ENCODE measurements at regions not wholly inside any gene's neighbourhood (a gene's known extent, or its start where the extent isn't known, plus 50 kb on each side); places are given as distances from the start of the nearest gene placed in this dataset.

DNA sequence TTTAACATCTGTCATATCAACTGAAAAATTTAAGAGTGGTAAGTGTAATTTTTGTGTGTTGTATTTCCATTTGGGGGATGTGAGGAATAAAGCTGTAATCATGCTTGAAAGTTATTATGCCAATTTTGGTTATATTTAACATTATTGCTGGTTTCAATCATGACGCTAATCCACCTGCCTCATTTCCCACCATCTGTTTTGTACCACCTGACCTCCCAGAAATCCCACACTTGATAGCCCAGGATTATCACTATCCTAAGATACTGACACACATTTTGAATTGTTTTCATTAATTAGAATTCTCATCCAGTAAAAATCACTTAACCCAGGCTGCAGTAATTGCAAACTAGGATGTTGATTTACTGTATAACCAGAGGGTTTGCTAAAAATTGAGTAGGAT lies 1119.8 kb downstream of the AACS start:
- in situ Hi-C loops (cut with MboI) (no loop called here), intact Hi-C loops (cut with micrococcal nuclease; ENCODE audit: unreplicated experiment) (no loop called here)
- H2AFZ ChIP-seq (ENCODE audit: control insufficient read depth, low read depth, low read length), result no peak overlapping the region
- BruUV-seq (replicated peaks), result no TSS peak
- SMC1A ChIA-PET (ENCODE audit: uncharacterized antibody, unreplicated experiment), result no interaction called here
- no peak for TF ChIP-seq ESRRA (IDR thresholded peaks at IDR 0.05; ENCODE audit: low read length)
- no peak for TF ChIP-seq IKZF2 (IDR thresholded peaks at IDR 0.05)
- TF ChIP-seq, protein P1, sequence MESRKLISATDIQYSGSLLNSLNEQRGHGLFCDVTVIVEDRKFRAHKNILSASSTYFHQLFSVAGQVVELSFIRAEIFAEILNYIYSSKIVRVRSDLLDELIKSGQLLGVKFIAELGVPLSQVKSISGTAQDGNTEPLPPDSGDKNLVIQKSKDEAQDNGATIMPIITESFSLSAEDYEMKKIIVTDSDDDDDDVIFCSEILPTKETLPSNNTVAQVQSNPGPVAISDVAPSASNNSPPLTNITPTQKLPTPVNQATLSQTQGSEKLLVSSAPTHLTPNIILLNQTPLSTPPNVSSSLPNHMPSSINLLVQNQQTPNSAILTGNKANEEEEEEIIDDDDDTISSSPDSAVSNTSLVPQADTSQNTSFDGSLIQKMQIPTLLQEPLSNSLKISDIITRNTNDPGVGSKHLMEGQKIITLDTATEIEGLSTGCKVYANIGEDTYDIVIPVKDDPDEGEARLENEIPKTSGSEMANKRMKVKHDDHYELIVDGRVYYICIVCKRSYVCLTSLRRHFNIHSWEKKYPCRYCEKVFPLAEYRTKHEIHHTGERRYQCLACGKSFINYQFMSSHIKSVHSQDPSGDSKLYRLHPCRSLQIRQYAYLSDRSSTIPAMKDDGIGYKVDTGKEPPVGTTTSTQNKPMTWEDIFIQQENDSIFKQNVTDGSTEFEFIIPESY (IDR thresholded peaks at IDR 0.05), result no peak
- TF ChIP-seq FOXK2 (IDR thresholded peaks at IDR 0.05), result no peak
- TF ChIP-seq, protein P2, sequence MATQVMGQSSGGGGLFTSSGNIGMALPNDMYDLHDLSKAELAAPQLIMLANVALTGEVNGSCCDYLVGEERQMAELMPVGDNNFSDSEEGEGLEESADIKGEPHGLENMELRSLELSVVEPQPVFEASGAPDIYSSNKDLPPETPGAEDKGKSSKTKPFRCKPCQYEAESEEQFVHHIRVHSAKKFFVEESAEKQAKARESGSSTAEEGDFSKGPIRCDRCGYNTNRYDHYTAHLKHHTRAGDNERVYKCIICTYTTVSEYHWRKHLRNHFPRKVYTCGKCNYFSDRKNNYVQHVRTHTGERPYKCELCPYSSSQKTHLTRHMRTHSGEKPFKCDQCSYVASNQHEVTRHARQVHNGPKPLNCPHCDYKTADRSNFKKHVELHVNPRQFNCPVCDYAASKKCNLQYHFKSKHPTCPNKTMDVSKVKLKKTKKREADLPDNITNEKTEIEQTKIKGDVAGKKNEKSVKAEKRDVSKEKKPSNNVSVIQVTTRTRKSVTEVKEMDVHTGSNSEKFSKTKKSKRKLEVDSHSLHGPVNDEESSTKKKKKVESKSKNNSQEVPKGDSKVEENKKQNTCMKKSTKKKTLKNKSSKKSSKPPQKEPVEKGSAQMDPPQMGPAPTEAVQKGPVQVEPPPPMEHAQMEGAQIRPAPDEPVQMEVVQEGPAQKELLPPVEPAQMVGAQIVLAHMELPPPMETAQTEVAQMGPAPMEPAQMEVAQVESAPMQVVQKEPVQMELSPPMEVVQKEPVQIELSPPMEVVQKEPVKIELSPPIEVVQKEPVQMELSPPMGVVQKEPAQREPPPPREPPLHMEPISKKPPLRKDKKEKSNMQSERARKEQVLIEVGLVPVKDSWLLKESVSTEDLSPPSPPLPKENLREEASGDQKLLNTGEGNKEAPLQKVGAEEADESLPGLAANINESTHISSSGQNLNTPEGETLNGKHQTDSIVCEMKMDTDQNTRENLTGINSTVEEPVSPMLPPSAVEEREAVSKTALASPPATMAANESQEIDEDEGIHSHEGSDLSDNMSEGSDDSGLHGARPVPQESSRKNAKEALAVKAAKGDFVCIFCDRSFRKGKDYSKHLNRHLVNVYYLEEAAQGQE (IDR thresholded peaks at IDR 0.05; ENCODE audit: low read depth, low read length), result no peak
- RAD21 ChIA-PET (ENCODE audit: unreplicated experiment), result no interaction called here
- H3K4me2 ChIP-seq (ENCODE audit: control insufficient read depth, insufficient read depth), result no peak overlapping the region
- H3K4me3 ChIP-seq, result no peak overlapping the region
- H3K9me3 ChIP-seq (replicated peaks; ENCODE audit: control insufficient read depth, insufficient read depth, low read length), result no peaks in the 10 kb centered on the region; the same call in 2 of the 3 replicates
- FAIRE-seq (no peak), ATAC-seq (no peak), DNase-seq (ENCODE audit: low read depth, low spot score) (no peak)
- no peaks in the 10 kb centered on the region for H4K20me1 ChIP-seq (ENCODE audit: control insufficient read depth, insufficient read depth)
- CTCF ChIA-PET, result no interaction called here
- no peaks in the 10 kb centered on the region for H3K4me1 ChIP-seq (ENCODE audit: control insufficient read depth, insufficient read depth, low read length)
- no peaks in the 10 kb centered on the region for H3K79me2 ChIP-seq (ENCODE audit: control insufficient read depth, insufficient read depth, low read length)
- H3K27me3 ChIP-seq (replicated peaks in 1 of 2; ENCODE audit: control insufficient read depth in 2 of 2, insufficient read depth in 2 of 2, low read length in 1 of 2), result no peaks in the 10 kb centered on the region
- POLR2A ChIA-PET, result no interaction called here
- H3K36me3 ChIP-seq (ENCODE audit: control insufficient read depth in 2 of 2, insufficient read depth in 2 of 2, low read length in 1 of 2), result no peaks in the 10 kb centered on the region
- H3K27ac ChIP-seq (ENCODE audit: control insufficient read depth, insufficient read depth), result no peak overlapping the region
- H3K9ac ChIP-seq (ENCODE audit: control insufficient read depth, insufficient read depth, low read length), result no peak overlapping the region
- WGBS (ENCODE audit: insufficient coverage, insufficient replicate concordance, low lambda C conversion rate, missing lambda C conversion rate), result 0% methylated on average over 1 of the region's 1 CpG
